GM21390 (cell line): ENCODE measurements at regions not wholly inside any gene's neighbourhood (a gene's known extent, or its start where the extent isn't known, plus 50 kb on each side); places are given as distances from the start of the nearest gene placed in this dataset.
"Not testable (repeated sequence)": the region's sequence is repeated elsewhere in the genome, so short reads cannot be mapped to it uniquely, and the experiment has no call there.

ENCODE experiments used
- ATAC-seq: cut with Tn5 transposase; IDR thresholded peaks from one replicate; pipeline ENCODE4 v1.9.1; 2021; ENCODE audit not compliant: unreplicated experiment

DNA sequence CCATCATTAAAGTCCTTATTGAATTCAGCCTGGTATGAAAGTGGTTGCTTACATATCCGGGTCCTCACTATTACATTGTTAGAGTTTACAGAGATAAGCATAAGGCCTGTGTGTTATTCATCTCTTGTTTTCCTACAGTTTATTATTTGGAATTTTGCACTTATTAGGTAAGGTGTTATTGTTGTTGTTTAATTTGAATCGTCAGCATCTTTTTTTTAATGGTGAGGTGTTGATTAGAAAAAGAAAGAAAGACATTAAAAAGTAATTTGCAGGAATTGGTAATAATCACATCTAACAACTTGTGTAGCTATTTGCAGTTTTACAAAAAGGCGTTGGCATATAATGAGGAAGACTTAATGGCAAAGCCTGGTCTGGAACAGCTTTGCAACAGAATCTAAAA lies 158.6 kb downstream of the SAMD5 start:
- ATAC-seq: no peak

DNA sequence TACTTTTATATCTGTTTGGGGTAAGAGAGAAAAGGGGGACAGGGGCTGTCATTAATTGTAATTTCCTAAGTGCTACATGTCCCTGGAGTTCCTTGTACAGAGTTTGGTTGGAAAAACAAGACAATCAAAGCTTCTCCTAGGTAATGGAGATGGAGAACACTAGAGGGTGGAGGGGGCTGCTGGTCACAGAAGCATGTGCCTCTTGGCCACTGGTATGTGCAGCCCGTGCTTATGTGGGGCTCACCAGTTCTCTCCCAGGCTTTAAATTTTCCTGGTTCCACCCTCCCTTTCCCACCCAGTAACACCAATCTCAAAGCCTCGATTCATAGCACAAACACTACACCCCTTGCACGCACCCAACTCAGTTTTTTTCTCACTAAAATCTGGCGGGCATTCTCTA lies 165.6 kb downstream of the SAMD5 start:
- no peak for ATAC-seq

DNA sequence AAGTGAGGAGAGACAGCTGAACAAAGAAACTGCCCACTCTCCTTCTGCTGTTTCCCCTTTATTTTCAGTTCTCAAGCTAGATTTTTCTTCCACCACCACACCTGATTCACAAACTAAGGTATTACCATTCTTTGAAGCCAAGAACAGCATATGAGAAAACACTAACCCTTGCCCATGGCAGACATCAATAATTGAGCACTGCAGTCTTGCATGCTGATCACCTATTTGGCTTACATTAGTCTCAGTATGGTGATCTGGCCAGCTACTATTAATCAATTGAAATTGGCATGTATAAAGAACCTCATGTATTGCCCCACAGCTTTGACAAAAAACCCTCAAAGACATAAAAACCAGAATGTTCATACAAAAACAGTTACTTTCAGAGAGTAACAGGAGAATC lies 166.3 kb downstream of the SAMD5 start:
- no peak for ATAC-seq

DNA sequence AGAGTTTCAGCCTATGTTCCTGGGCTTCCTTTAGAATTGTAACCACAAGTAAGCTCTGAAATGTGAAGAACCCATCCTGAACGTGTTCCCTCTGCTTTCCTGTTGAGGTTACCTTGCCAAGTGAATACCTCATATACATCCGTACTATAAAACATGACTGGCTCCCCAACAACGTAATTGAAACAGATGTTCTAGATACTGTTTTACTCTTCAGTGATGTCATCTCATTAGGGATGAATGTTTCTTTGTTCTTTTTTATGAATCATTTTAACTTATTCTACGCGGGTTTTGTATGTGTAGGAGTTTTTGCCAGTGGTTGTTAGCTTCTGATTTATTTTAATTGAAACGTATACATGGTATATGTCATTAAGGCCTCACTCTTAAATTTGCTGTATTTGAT lies 166.8 kb downstream of the SAMD5 start:
- no peak for ATAC-seq

DNA sequence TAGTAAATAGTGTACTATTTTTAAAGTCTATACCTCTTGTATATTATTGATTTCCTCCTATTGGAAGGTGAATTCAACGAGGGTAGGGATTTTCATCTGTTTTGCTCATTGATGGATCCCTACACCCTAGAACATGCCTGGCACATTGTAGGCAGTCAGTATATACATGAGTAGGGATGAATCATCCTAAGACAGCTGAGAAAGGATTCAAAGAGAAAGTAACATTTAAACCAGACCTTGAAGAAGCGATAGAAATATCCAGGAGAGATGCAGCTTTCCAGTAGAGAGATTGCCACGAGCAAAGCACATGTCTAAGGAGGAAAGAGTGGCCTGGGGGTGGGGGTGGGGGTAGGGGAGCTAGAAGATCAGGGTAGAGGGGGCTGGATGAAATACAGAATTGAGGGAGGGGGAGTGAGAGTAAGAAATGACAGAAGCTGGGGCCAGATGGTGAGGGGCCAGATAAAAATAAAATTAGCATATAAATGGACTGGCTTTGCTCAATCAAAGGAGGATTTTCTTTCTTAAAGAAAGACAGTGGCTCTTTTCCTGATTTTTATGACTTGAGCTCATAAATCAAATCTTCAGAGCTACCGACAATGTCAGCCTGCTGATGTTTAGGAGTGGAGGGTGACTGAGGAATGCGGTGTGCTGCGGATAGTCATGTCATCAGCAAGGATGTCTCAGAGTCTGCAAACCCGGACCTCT lies 168.2 kb downstream of the SAMD5 start:
- no peak for ATAC-seq

DNA sequence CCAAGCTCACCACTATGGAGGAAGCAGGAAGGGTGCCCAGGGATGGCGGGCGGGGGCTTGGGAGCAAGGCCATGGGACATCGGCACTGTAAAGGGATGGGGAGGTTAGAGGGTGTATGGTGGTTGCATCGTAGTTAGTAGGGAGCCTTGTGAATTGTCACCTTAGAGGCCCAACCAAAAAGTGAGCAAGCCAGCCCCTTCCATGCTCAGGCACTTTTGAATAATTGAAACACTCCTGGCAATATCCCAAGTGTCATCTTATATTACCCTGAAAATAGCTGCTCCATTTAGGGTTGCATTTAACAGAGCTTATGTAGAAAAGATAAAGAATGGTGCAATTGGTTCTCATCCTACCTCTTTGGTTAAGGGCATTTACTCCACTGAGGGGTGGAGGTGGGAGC lies 169.2 kb downstream of the SAMD5 start:
- no peak for ATAC-seq

DNA sequence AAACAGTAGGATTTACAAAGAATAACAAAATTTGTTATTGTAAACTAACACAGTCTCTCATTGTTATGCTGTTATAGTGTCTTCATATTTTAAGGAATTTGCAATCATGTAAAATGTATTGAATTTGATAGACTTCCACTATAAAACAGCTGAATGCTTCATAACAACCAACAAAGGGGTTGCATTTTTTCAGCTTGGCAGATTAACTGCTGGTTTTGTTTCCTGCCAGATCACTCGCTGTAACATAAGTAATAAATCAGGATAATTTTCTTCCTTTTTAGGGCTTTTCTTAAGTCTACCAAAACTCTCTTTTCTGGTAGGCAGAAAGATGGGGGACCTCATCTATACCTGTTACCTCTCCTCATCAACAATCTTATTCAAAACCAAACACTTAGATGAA lies 169.8 kb downstream of the SAMD5 start:
- ATAC-seq: no peak

DNA sequence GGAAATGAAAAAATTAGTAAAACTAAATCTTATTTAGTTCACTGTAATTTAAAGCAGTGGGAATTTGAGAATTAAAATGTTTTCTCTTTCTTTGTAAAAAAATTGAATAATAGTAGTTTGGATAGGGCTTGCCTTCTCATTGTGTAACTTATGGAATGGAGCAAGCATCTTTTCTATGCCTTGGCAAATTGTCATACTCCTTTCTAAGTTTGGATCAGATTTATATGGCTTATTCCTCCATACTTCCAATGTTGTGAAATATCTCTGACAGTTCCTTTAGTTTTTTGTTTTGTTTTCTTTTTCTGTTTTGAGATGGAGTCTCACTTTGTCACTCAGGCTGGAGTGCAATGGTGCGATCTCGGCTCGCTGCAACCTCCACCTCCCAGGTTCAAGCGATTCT lies 176.4 kb downstream of the SAMD5 start:
- ATAC-seq: no peak

DNA sequence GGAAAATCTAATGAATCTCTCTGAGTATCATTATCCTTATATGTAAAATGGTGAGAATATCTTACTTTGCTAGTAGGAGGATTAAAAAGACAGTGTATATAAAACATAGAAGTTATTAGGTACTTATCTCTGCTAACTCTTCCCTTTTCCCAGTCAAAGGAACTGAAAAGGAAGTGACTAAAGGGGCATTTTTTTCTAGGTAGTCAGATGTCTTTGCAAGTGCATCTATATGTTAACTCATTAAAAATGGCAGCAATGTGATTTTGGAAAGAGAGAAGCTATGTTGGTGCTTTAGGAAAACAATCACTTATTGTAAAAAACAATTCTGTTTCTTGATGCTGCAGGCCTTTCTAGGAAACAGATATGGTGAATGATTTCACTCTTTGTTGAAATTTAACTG lies 180.9 kb downstream of the SAMD5 start:
- no peak for ATAC-seq

DNA sequence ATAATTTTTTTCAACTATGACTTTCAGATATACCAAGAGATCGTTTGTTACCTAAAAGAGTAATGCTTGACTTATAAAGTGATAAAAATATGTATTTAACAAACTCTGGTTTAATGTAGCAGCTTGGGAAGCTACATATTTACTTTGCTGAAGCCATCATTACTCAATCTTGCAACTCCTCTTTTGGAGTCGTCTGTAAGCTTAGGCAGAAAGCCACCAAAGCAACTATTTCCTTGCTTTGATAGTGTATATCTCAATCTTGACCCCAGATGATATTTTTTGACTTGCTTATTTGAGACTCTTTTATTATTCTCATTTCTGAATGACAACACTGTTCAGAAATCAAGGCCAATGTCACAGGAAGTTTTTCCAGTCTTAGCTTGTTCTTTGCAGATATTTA lies 183.0 kb downstream of the SAMD5 start:
- ATAC-seq: no peak

DNA sequence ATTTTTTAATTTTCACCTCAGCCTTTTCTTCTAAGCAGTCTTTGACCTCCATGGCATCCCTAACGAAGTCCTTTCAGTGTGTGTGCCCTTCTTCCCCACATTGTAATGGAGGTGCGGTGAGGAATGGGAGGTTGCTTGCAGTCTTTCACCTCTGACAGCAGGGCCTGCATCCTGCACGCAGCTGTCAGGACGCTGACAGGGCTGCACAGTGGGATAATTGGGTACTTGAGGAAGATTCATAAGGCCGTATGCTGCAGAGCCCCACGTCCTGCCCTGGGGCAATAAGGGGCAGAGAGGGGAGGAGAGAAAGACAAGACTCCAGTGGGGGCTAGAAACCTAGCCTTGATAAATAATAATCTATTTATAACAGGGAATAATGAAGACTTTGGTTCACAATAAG lies 184.7 kb downstream of the SAMD5 start:
- no peak for ATAC-seq

DNA sequence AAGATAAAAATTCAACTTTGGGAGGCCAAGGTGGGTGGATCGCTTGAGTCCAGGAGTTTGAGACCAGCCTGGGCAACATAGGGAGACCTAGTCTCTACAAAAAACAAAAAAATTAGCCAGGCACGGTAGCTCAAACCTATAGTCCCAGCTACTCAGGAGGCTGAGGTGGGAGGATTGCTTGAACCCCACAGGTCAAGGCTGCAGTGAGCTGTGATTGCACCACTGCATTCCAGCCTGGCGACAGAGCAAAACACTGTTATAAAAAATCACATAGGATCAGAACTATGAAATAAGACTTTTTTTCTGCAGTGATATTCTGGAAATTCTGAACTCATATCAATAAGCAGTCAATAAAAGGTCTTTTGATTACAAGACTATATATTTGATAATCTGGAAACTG lies 186.1 kb downstream of the SAMD5 start:
- ATAC-seq: not testable (repeated sequence)

DNA sequence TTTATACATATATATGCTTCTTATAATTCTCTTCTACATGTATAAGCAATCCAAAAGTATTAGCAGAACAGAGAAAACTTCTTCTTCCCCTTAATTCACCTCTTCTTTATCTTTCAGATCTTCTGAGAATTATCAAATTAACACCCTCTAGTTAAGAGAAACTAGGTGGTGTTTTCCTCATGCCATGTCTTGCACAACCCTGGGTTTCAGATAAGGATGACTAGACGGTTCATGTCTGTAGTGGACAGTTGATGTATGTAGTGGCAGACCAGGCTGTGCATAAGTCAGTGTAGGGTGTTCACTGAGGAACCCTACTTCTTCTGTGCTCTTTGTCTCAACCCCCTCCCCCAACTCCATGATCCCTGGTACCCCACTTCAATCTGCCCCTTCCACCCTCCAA lies 187.3 kb downstream of the SAMD5 start:
- no peak for ATAC-seq

DNA sequence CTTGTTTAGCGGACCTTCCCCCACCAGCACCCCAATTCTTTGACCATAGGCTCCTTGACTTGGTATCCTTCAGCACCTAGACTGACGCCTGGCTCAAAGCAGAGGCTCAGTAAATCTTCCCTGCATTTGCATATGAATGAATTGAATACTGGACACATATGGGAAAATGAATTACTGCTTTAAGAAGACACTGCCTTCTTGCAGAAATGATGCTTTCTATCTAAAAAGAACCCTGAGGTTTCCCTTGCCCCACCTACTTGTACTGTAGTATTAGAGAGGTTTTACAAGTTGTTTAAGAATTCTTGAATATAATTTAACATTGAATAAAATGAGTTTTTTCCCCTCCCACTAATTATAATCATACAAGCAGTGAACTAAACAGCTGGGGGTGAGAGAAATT lies 190.7 kb downstream of the SAMD5 start:
- ATAC-seq: no peak

DNA sequence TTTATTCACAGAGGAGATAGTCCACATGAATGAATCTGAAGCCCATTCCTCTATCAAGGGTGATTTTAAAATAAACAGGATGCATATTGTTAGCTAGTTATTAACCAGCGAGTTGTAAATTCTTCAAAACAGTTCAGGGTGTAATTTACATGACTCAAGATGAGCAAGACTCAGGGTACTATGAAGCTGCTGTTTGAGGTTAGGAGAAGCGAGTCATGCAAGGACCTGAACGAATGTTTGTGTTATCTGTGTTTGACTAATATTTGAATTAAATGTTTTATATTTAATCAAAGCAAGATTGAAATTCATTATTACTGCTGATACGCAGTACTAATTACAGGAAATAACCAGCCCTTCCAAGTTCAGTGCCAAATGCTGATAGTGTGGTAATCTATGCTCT lies 191.1 kb downstream of the SAMD5 start:
- no peak for ATAC-seq

DNA sequence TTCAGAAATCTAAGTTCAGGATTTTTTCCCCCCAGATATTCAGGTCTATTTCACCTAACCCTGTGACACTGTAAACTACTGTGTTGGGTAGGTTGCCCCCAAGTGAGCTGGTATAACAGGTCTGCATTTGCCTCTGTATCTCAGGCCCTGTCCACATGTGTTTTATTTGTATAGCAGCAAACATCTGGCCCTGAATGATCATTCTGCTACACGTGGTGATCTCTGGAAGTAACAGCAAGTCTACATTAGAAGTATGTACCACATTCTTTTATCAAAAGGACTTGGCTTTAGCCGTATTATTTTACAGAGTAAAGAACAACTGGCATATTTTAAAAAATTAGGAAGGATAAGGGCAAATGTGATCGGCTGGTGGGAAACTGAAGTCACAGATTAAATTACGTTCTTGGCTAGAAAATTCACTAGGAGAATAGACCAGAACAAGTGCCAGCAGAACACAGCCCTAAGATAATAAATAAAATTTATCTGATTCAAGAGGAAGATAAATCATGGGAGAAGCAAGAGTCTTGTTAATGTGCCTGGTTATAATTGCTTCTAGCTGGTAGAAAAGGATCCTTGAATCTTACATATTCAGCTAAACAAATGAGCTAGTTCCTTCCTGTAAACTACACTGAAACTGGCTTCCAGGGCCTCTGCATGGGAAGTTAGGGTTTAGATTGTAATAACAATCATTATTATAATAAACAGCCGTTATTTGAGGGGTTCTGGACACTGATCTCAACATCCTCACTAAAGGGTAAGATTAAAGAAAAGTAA lies 192.1 kb downstream of the SAMD5 start:
- ATAC-seq: no peak

DNA sequence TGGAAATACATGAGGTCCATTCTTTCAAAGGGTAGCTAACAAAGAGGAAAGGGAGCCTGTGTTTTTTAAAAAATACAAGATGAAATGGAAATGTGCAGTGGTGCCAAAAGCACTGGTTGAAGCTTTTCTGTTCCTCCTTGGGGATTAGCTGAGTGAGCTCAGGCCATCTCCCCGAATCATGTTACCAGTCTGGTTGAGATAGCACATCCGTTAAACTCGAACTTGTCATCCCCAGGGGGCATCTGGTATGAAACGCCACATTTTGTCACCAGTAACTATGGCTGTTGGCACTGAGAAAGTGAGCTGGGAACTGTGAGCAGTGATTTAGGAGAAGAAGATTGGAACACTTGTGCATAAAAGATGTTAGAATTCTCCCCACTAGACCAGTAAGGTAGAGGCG lies 196.2 kb downstream of the SAMD5 start:
- no peak for ATAC-seq

DNA sequence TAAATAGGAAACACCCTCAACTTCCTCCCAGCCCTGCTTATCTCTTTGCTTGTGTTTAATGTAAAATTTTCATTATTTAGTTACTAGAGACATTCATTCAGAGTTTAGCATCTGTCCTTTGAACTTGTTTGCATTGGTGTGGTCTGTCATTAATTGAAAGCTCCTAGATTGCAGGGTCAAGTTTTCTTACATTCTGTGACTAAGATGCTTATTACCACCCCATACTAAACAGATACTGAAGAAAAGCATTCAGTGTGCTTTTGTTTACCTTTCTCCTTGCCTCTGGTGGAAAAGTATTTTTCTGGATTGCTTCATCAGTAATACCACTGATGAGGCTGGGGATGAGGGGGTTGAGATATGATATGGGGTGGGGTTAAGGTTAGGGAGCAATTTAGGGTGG lies 199.0 kb downstream of the SAMD5 start:
- ATAC-seq: no peak

DNA sequence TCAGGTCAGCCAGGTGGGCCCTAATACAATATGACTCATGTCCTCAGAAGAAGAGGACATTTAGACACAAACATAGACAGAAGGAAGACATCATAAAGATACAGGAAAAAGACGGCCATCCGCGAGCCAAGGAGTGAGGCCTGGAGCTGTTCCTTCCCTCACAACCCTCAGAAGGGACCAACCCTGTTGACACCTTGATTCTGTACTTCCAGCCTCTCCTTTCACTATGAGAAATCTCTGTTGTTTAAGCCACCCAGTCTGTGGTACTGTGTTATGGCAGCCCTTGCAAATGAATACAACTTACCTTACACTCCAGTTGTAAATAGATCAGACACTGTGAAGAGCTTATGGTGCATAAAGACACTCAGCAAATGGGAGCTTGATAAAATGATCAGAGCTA lies 199.7 kb downstream of the SAMD5 start:
- ATAC-seq: no peak

DNA sequence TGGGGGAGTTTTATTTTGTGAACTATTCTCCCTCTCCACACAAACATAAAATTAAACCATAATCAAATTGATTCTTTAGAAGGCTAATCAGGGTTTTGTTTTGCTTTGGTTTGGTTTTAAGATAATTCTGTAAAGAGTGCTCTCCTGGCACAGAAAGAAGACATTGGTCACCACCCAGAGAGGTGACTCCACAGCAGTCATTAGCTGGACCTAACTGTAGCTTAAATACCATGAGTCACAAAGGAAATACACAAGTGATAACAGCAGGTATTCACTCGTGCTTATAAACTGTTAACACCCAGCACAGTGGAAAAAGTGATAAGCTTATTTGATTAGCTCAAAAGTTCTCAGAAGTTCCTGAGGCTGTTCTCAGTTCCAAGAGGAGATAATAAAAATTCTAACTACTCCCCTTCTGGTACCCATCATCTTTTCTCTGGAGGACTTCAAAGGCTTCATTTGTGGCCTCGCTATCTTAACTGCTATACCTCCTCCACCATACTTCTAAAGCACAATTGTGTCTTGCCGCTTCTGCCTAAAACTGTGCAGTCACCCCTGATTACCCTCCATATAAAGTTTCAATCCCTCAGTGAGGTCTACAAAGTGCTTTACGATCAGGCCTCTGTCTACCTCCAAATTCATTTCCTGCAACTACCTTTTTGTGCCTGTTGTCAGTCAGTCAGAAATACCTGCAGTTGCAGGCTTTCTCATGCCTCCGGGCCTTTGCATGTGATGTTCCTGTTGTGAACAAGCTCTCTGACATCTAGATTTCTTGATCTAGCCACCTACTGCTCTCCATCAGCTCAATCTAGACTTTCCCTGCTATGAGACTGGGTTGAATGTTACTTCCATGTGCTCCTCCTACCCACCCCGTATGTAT lies 201.1 kb downstream of the SAMD5 start:
- no peak for ATAC-seq

DNA sequence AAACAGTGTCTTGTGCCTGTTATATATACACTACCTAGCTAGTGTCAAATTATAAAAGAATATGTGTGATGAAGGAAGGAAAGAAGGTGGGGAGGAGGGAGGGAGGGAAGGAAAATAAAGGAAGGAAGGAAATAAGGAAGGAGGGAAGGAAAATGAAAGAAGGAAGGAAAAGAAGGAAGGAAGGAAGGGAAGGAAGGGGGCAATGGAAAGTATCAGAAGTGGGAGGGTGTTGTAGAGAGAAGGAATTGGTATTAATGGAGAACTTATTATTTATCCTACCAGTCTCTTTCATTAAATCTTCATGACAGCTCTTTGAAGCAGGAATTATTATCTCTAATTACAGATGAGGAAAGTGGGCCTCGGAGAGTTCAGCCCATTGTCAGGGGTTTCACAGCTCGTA lies 202.4 kb downstream of the SAMD5 start:
- no peak for ATAC-seq

DNA sequence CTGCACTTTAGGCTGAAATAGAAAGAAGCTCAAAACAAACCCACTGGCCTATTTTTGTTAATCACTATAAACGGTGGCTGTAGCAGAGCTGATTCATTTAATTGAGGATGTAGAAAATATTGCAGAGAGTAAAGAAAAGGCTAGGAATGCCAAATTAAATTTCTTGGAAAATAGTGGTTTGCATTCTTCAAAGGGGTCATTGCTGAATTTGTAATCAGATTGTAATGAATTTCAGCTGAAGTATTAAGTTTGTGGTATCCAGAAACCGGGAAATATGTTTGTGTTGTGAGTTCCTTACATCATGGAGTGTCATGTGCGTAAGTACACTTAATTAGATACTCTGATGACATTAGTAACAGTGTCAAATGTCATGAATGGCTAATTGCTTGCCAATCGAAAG lies 203.0 kb downstream of the SAMD5 start:
- no peak for ATAC-seq
